ENCODE measurements at regions not wholly inside any gene's neighbourhood (a gene's known extent, or its start where the extent isn't known, plus 50 kb on each side); places are given as distances from the start of the nearest gene placed in this dataset.

DNA sequence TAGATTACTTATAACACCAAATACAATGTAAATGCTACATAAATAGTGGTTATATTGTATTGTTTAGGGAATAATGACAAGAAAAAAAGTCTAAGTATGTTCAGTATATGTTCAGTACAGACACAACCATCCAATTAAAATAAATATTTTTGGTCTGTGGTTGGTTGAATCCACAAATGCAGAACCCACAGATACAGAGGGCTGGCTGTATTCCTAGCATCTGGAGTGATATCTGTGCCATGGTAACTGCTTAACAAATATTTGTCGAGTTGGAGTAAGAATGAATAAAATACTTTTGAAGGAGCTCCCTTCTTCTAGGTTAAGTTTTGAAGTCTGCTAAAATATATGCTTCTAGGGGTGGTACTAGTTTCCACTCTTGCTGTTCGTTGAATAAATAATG is 241.0 kb downstream of the KLF5 start:
- Mint-ChIP-seq H3K36me3 (no peaks in the 10 kb centered on the region), H3K4me3 (no peak overlapping the region), H3K9me3 (no peaks in the 10 kb centered on the region)

GRCh38 chr13:73293913-73294523 is 235.2 kb downstream of the KLF5 start:
- DNase-seq = no peak
- no peak for ATAC-seq (replicated peaks)
- Mint-ChIP-seq H3K36me3 (no peaks in the 10 kb centered on the region), H3K4me3 (no peak overlapping the region), H3K27me3 (no peaks in the 10 kb centered on the region), H3K4me1 (no peaks in the 10 kb centered on the region), H3K27ac (no peak overlapping the region), H3K9me3 (no peaks in the 10 kb centered on the region)

More for the DNA sequence above, 241.0 kb downstream of the KLF5 start:
- Mint-ChIP-seq H3K27ac (no peak overlapping the region), H3K4me1 (no peaks in the 10 kb centered on the region), H3K27me3 (no peaks in the 10 kb centered on the region)
- ATAC-seq (replicated peaks) (no peak), DNase-seq (no peak)

- DNase-seq = no peak
- Mint-ChIP-seq H3K4me3 (no peak overlapping the region), H3K4me1 (no peaks in the 10 kb centered on the region), H3K9me3 (no peaks in the 10 kb centered on the region), H3K27ac (no peak overlapping the region), H3K36me3 (no peaks in the 10 kb centered on the region), H3K27me3 (no peaks in the 10 kb centered on the region)
- no peak for ATAC-seq (replicated peaks)
These were observed 233.3 kb downstream of the KLF5 start for GRCh38 chr13:73292127-73292526.

- no peaks in the 10 kb centered on the region for H3K4me1 Mint-ChIP-seq
- no peak overlapping the region for H3K27ac Mint-ChIP-seq
- no peak for DNase-seq
- no peaks in the 10 kb centered on the region for H3K36me3 Mint-ChIP-seq
- no peak for ATAC-seq (replicated peaks)
- no peak overlapping the region for H3K4me3 Mint-ChIP-seq
- H3K9me3 Mint-ChIP-seq = no peaks in the 10 kb centered on the region
- no peaks in the 10 kb centered on the region for H3K27me3 Mint-ChIP-seq
These were observed 232.0 kb downstream of the KLF5 start for GRCh38 chr13:73290844-73291243.

- no peaks in the 10 kb centered on the region for H3K4me1 Mint-ChIP-seq
- no peaks in the 10 kb centered on the region for H3K27me3 Mint-ChIP-seq
- H3K36me3 Mint-ChIP-seq = no peaks in the 10 kb centered on the region
- no peak overlapping the region for H3K4me3 Mint-ChIP-seq
- no peaks in the 10 kb centered on the region for H3K9me3 Mint-ChIP-seq
- no peak for DNase-seq
- ATAC-seq (replicated peaks) = no peak
- no peak overlapping the region for H3K27ac Mint-ChIP-seq
These were observed 229.8 kb downstream of the KLF5 start for GRCh38 chr13:73288596-73288995.

- Mint-ChIP-seq H3K36me3 (no peaks in the 10 kb centered on the region), H3K9me3 (peaks cover 0 to 2% of the 10 kb centered on the region in 2 donors), H3K27ac (no peak overlapping the region), H3K4me1 (no peaks in the 10 kb centered on the region), H3K27me3 (no peaks in the 10 kb centered on the region), H3K4me3 (no peak overlapping the region)
- DNase-seq (no peak), ATAC-seq (replicated peaks) (no peak)
These were observed 229.0 kb downstream of the KLF5 start for GRCh38 chr13:73287831-73288230.

DNA sequence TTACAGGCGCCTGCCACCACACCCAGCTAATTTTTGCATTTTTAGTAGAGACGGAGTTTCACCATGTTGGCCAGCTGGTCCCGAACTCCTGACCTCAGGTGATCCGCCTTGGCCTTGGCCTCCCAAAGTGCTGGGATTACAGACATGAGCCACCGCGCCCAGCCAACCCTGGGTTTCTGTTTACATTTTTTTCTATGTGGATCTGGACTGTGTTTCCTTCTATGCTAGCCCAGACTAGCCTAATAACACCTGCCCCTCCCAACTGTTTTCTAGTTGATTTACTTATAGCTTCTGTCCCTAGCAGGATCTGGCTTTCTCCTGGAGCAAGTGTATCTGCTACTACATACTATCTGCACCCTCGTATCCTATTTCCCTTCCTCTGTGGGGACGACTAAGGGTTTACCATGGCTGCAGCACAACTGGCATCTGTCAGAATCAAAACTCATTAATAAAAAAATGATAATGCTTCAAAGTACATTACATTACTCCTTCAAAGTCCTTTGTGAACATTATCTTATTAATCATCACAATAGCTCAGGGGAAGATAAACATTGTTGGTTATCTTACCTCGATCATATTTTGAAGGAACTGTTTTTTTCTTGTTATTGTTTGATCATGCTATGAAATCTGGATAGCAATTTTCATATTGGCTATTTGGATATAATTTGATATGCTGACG is 228.3 kb downstream of the KLF5 start:
- Mint-ChIP-seq H3K27me3 (no peaks in the 10 kb centered on the region), H3K27ac (no peak overlapping the region), H3K4me1 (no peaks in the 10 kb centered on the region), H3K36me3 (no peaks in the 10 kb centered on the region), H3K9me3 (peaks cover 0 to 2% of the 10 kb centered on the region in 2 donors), H3K4me3 (no peak overlapping the region)
- ATAC-seq (replicated peaks) = no peak
- DNase-seq = no peak

- H3K4me1 Mint-ChIP-seq = no peaks in the 10 kb centered on the region
- H3K9me3 Mint-ChIP-seq = peaks cover 0 to 2% of the 10 kb centered on the region in 2 donors
- no peaks in the 10 kb centered on the region for H3K27me3 Mint-ChIP-seq
- DNase-seq (no peak), ATAC-seq (replicated peaks) (no peak)
- H3K36me3 Mint-ChIP-seq = no peaks in the 10 kb centered on the region
- no peak overlapping the region for H3K27ac Mint-ChIP-seq
- H3K4me3 Mint-ChIP-seq = no peak overlapping the region
These were observed 227.4 kb downstream of the KLF5 start for GRCh38 chr13:73286177-73286576.

GRCh38 chr13:73284081-73284874 is 225.5 kb downstream of the KLF5 start:
- Mint-ChIP-seq H3K4me1 (no peaks in the 10 kb centered on the region), H3K27ac (no peak overlapping the region), H3K27me3 (no peaks in the 10 kb centered on the region), H3K36me3 (no peaks in the 10 kb centered on the region), H3K9me3 (peaks cover 0 to 2% of the 10 kb centered on the region in 2 donors), H3K4me3 (no peak overlapping the region)
- DNase-seq (no peak), ATAC-seq (replicated peaks) (no peak)

GRCh38 chr13:73283636-73284035 is 224.8 kb downstream of the KLF5 start:
- no peak overlapping the region for H3K27ac Mint-ChIP-seq
- DNase-seq (no peak), ATAC-seq (replicated peaks) (no peak)
- no peaks in the 10 kb centered on the region for H3K36me3 Mint-ChIP-seq
- no peaks in the 10 kb centered on the region for H3K4me1 Mint-ChIP-seq
- no peaks in the 10 kb centered on the region for H3K27me3 Mint-ChIP-seq
- peaks cover 0 to 2% of the 10 kb centered on the region in 2 donors for H3K9me3 Mint-ChIP-seq
- H3K4me3 Mint-ChIP-seq = no peak overlapping the region

DNA sequence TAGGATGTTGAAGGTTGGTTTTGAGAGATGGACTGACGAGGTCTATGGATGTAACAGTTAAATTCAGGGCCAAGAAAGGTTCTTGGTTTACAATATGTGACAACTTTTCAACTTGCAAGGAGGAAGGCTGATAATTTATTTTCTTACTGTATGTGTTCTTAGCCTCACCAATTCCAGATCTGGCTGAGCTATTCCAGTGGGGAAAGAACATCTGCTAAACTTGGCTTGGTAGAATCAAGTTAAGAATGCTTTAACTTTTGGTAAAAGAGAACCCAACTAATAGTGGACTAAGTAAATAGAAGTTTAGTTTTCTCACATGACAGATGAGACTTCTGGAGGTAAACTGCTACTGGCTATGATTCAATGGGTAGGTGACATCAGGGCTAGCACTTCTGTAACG is 222.9 kb downstream of the KLF5 start:
- H3K27ac Mint-ChIP-seq = no peak overlapping the region

DNA sequence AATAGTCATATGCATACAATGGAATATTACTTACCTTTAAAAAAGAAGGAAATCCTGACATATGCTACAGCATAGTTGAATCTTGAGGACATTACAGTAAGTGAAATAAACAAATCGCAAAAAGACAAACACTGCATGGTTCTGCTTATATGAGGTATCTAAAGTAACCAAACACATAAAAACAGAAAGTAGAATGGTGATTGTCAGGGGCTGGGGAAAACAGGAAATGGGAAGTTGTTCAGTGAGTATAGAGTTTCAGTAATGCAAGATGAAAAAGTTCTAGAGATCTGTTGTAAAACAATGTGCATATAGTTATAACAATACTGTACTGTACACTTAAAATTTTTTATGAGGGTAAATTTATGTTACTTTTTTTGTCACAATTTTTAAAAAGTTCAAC is 219.4 kb downstream of the KLF5 start:
- no peak for DNase-seq
- Mint-ChIP-seq H3K9me3 (peaks cover 5 to 8% of the 10 kb centered on the region in 2 donors), H3K27me3 (no peaks in the 10 kb centered on the region), H3K4me1 (no peaks in the 10 kb centered on the region), H3K36me3 (no peaks in the 10 kb centered on the region), H3K27ac (no peak overlapping the region), H3K4me3 (no peak overlapping the region)
- peak in 1 of 2 donors; percentile 42 for ATAC-seq (replicated peaks)

More for the DNA sequence above, 222.9 kb downstream of the KLF5 start:
- no peak overlapping the region for H3K4me3 Mint-ChIP-seq
- peaks cover 5 to 6% of the 10 kb centered on the region in 2 donors for H3K9me3 Mint-ChIP-seq
- H3K4me1 Mint-ChIP-seq = no peaks in the 10 kb centered on the region
- DNase-seq = no peak
- ATAC-seq (replicated peaks) = no peak
- H3K27me3 Mint-ChIP-seq = no peaks in the 10 kb centered on the region
- no peaks in the 10 kb centered on the region for H3K36me3 Mint-ChIP-seq

GRCh38 chr13:73275163-73275562 is 216.4 kb downstream of the KLF5 start:
- no peak for DNase-seq

GRCh38 chr13:73274147-73274546 is 215.3 kb downstream of the KLF5 start:
- DNase-seq (no peak), ATAC-seq (replicated peaks) (no peak)
- Mint-ChIP-seq H3K27me3 (no peaks in the 10 kb centered on the region), H3K36me3 (no peaks in the 10 kb centered on the region), H3K4me3 (no peak overlapping the region), H3K27ac (no peak overlapping the region), H3K4me1 (no peaks in the 10 kb centered on the region), H3K9me3 (peaks cover 12 to 14% of the 10 kb centered on the region in 2 donors)

More at GRCh38 chr13:73275163-73275562, 216.4 kb downstream of the KLF5 start:
- Mint-ChIP-seq H3K9me3 (peaks cover 5 to 8% of the 10 kb centered on the region in 2 donors), H3K36me3 (no peaks in the 10 kb centered on the region), H3K27ac (no peak overlapping the region), H3K27me3 (no peaks in the 10 kb centered on the region), H3K4me1 (no peaks in the 10 kb centered on the region), H3K4me3 (no peak overlapping the region)
- ATAC-seq (replicated peaks) = no peak

DNA sequence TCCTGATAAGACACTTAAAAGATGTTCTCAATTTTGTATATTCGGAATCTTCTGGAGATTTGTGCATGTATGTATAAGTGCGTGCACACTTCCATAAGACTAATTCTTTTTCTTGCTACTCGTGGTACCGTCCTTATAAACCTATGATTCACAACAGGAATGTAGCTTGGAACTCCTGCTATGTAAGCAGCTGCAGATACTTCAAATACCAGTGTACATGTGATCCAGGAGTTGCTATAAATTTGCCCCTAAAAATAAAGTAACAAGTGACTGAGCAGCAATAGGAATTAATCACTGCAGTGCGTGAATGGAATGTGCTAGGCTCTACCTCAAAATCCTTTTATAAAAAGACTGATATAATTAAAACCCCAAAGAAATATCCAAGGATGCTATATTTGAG is 214.9 kb downstream of the KLF5 start:
- no peaks in the 10 kb centered on the region for H3K36me3 Mint-ChIP-seq
- H3K4me1 Mint-ChIP-seq = no peaks in the 10 kb centered on the region
- no peak overlapping the region for H3K27ac Mint-ChIP-seq
- H3K9me3 Mint-ChIP-seq = peaks cover 15 to 16% of the 10 kb centered on the region in 2 donors
- no peak overlapping the region for H3K4me3 Mint-ChIP-seq
- ATAC-seq (replicated peaks) (no peak), DNase-seq (no peak)
- no peaks in the 10 kb centered on the region for H3K27me3 Mint-ChIP-seq

Measured in stimulated activated naive B cell treated with anti-CD40 and anti-IgM and Interleukin-4, amounts not matched to agents 10 μg/mL and 1 μg/mL and 100 μg/mL, for 72 hours (primary cell).